ENCODE measurements at regions not wholly inside any gene's neighbourhood (a gene's known extent, or its start where the extent isn't known, plus 50 kb on each side); places are given as distances from the start of the nearest gene placed in this dataset.

GRCh38 chr11:96658436-96658835 is 268.6 kb downstream of the JRKL start:
- intact Hi-C loops (cut with DNase I), result no loop called here
- H3K4me3 ChIP-seq, result no peak overlapping the region
- DNase-seq (ENCODE audit: low spot score in 2 of 2), result no peak
- no peaks in the 10 kb centered on the region for H3K4me1 ChIP-seq
- no peaks in the 10 kb centered on the region for H3K36me3 ChIP-seq
- TF ChIP-seq CTCF (IDR thresholded peaks at IDR 0.05), result no peak
- H3K27me3 ChIP-seq, result no peaks in the 10 kb centered on the region
- H3K9me3 ChIP-seq, result no peaks in the 10 kb centered on the region
- H3K27ac ChIP-seq, result no peak overlapping the region

GRCh38 chr11:96664110-96664509 is 274.3 kb downstream of the JRKL start:
- no peaks in the 10 kb centered on the region for H3K9me3 ChIP-seq
- intact Hi-C loops (cut with DNase I), result no loop called here
- no peaks in the 10 kb centered on the region for H3K27me3 ChIP-seq
- no peak for TF ChIP-seq CTCF (IDR thresholded peaks at IDR 0.05)
- H3K36me3 ChIP-seq, result no peaks in the 10 kb centered on the region
- H3K4me3 ChIP-seq, result no peak overlapping the region
- no peak overlapping the region for H3K27ac ChIP-seq
- DNase-seq (ENCODE audit: low spot score in 2 of 2), result no peak
- no peaks in the 10 kb centered on the region for H3K4me1 ChIP-seq

- Histone ChIP-seq H3K4me1 (no peaks in the 10 kb centered on the region), H3K4me3 (no peak overlapping the region), H3K27ac (no peak overlapping the region), H3K27me3 (no peaks in the 10 kb centered on the region), H3K9me3 (no peaks in the 10 kb centered on the region), H3K36me3 (no peaks in the 10 kb centered on the region)
- TF ChIP-seq CTCF (IDR thresholded peaks at IDR 0.05), result no peak
- no peak for DNase-seq (ENCODE audit: low spot score in 2 of 2)
- intact Hi-C loops (cut with DNase I), result no loop called here
Observed at GRCh38 chr11:96680211-96681018, 290.6 kb downstream of the JRKL start.

GRCh38 chr11:96681019-96681716 is 291.4 kb downstream of the JRKL start:
- Histone ChIP-seq H3K4me1 (no peaks in the 10 kb centered on the region), H3K4me3 (no peak overlapping the region), H3K9me3 (no peaks in the 10 kb centered on the region), H3K27ac (no peak overlapping the region), H3K27me3 (no peaks in the 10 kb centered on the region), H3K36me3 (no peaks in the 10 kb centered on the region)
- intact Hi-C loops (cut with DNase I), result no loop called here
- no peak for DNase-seq (ENCODE audit: low spot score in 2 of 2)
- TF ChIP-seq CTCF (IDR thresholded peaks at IDR 0.05), result no peak

- DNase-seq (ENCODE audit: low spot score in 2 of 2), result no peak
- H3K4me1 ChIP-seq, result no peaks in the 10 kb centered on the region
- no peaks in the 10 kb centered on the region for H3K27me3 ChIP-seq
- H3K9me3 ChIP-seq, result no peaks in the 10 kb centered on the region
- no peaks in the 10 kb centered on the region for H3K36me3 ChIP-seq
- intact Hi-C loops (cut with DNase I), result no loop called here
- no peak overlapping the region for H3K4me3 ChIP-seq
- H3K27ac ChIP-seq, result no peak overlapping the region
- no peak for TF ChIP-seq CTCF (IDR thresholded peaks at IDR 0.05)
Observed at GRCh38 chr11:96694338-96694737, 304.5 kb downstream of the JRKL start.

All from ascending aorta (tissue), 2 donors.